Bronchial epithelial cell (primary cell): ENCODE measurements at regions not wholly inside any gene's neighbourhood (a gene's known extent, or its start where the extent isn't known, plus 50 kb on each side); places are given as distances from the start of the nearest gene placed in this dataset.
A peak's percentile ranks its signal among the peaks of the same experiment; 100 is the strongest.

Experiments used
- DNase-seq: peaks from one replicate; pipeline ENCODE4 v3.0.0-alpha.2; 2010; ENCODE audit warnings: low read depth
- FAIRE-seq: peaks from 2 replicates; lab custom pipeline; 2011; peaks lifted over from hg19 to GRCh38; lab: Jason Lieb, UNC
- H3K27me3 ChIP-seq: 2 replicates; pipeline ENCODE4 v1.5.1; 2011; ENCODE audit warnings: low read length; ENCODE audit not compliant: control insufficient read depth, insufficient read depth
- H3K36me3 ChIP-seq: 2 replicates; pipeline ENCODE4 v1.5.1; 2011; ENCODE audit warnings: low read length; ENCODE audit not compliant: control insufficient read depth, insufficient read depth
- H3K4me3 ChIP-seq: 2 replicates; pipeline ENCODE4 v1.5.1; 2011; ENCODE audit warnings: mild to moderate bottlenecking, low read depth, low read length, control low read depth
- CTCF ChIP-seq: IDR thresholded peaks from 2 replicates; pipeline ENCODE4 v1.5.1; 2011; ENCODE audit warnings: mild to moderate bottlenecking, moderate library complexity, low read length, control low read depth, inconsistent platforms; ENCODE audit not compliant: insufficient read depth, severe bottlenecking

- Histone ChIP-seq H3K4me3 (no peak overlapping the region), H3K27me3 (peaks cover 2% of the 10 kb centered on the region), H3K36me3 (no peaks in the 10 kb centered on the region)
- DNase-seq (no peak), FAIRE-seq (peak; percentile 36)
- TF ChIP-seq CTCF: no peak
Observed at GRCh38 chr1:47656719-47657685, 219.2 kb downstream of the FOXD2 start.

DNA sequence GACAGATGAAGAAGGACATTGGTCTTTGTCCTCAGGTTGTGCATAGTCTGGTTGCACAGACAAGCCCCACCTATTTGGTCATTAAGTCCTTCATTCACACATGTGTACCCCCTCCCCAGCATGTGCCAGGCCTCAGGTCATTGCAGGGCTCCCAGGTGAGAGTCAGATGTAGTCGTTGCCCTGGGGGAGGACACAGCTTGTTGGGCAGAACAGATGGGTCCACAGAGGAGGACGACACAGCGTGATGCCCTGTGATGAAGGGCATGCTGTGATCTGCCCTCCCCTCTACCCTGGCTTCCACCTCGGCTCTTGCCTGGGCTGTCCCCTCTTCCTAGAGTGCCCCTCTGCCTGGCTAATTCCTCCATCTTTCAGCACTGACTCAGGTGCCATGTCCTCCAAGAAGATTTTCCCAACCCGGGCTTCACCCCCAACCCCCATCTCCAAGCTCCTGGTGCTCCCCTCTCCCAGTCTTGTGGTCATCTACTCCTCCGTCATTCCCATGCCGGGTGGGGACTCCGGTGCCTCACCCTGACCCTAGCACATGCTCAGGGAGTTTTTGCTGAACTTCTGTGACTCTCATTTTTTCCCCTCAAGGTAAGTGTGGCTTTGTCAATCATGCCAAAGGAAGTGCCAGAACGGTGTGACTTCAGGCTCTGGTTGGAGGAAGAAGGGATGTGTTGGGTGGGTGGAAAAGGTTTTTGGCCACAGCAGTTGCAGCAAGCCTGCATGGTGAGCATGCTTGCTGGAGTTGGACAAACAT lies 220.5 kb downstream of the FOXD2 start:
- FAIRE-seq (no peak), DNase-seq (no peak)
- H3K36me3 ChIP-seq: no peaks in the 10 kb centered on the region
- no peak overlapping the region for H3K4me3 ChIP-seq
- no peak for TF ChIP-seq CTCF
- peaks cover 2% of the 10 kb centered on the region for H3K27me3 ChIP-seq

GRCh38 chr1:47659146-47659545 lies 221.3 kb downstream of the FOXD2 start:
- H3K36me3 ChIP-seq: no peaks in the 10 kb centered on the region
- H3K4me3 ChIP-seq: no peak overlapping the region
- TF ChIP-seq CTCF: no peak
- DNase-seq: no peak
- FAIRE-seq: no peak
- H3K27me3 ChIP-seq: peaks cover 2% of the 10 kb centered on the region

DNA sequence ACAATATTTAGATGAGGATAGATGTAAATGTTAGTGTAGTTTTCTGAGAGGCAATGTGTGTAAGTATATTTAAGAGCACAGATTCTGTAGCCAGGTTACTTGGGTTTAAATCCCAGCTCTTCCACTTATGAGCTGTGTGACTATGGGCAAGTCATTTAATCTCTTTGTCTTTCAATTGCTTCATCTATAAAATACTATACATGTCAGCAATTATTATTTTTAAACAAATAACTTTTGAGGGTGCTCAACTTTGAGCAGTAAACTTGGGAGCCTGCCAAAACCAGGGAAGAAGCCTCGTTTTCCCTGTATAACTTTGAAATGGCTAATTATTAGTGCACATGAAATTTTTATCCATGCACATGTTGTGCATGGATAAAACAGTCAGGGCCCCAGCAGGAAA lies 222.8 kb downstream of the FOXD2 start:
- DNase-seq (no peak), FAIRE-seq (no peak)
- no peak for TF ChIP-seq CTCF
- Histone ChIP-seq H3K4me3 (no peak overlapping the region), H3K27me3 (peaks cover 2% of the 10 kb centered on the region), H3K36me3 (no peaks in the 10 kb centered on the region)

GRCh38 chr1:47661040-47661439 lies 223.2 kb downstream of the FOXD2 start:
- Histone ChIP-seq H3K4me3 (no peak overlapping the region), H3K36me3 (no peaks in the 10 kb centered on the region), H3K27me3 (peaks cover 2% of the 10 kb centered on the region)
- no peak for DNase-seq
- TF ChIP-seq CTCF: no peak
- no peak for FAIRE-seq
